ENCODE measurements at regions not wholly inside any gene's neighbourhood (a gene's known extent, or its start where the extent isn't known, plus 50 kb on each side); places are given as distances from the start of the nearest gene placed in this dataset.

- TF ChIP-seq CTCF (conservative IDR thresholded peaks at IDR 0.05 in 1 of 2, IDR thresholded peaks at IDR 0.05 in 1 of 2; ENCODE audit: low read depth in 1 of 2, low read length in 2 of 2) = no peak
- no peak for TF ChIP-seq EZH2 (IDR thresholded peaks at IDR 0.05; ENCODE audit: low read length, missing control alignments)
These were observed 213.5 kb downstream of the LYPLAL1 start for GRCh38 chr1:219387211-219387610.
